LNCAP (cell line): ENCODE measurements at regions not wholly inside any gene's neighbourhood (a gene's known extent, or its start where the extent isn't known, plus 50 kb on each side); places are given as distances from the start of the nearest gene placed in this dataset.

Experiments
- TF ChIP-seq, protein P1 (sequence below): fragments of 450-650 bp; IDR thresholded peaks from 2 replicates; pipeline ENCODE4 v1.5.1; 2017; ENCODE audit warnings: mild to moderate bottlenecking

DNA sequence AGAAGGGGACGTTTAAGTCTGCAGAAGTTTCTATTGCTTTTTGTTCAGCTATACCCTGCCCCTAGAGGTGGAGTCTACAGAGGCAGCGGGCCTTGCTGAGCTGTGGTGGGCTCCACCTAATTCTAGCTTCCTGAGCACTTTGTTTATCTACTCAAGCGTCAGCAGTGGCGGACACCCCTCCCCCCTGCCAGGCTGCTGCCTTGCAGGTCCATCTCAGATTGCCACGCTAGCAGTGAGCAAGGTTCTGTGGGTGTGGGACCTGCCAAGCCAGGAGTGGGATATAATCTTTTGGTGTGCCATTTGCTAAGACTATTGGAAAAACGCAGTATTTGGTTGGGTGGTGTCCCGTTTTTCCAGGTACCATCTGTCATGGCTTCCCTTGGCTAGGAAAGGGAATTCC, 147.3 kb upstream of the PRPS1L1 start:
- TF ChIP-seq, protein P1, sequence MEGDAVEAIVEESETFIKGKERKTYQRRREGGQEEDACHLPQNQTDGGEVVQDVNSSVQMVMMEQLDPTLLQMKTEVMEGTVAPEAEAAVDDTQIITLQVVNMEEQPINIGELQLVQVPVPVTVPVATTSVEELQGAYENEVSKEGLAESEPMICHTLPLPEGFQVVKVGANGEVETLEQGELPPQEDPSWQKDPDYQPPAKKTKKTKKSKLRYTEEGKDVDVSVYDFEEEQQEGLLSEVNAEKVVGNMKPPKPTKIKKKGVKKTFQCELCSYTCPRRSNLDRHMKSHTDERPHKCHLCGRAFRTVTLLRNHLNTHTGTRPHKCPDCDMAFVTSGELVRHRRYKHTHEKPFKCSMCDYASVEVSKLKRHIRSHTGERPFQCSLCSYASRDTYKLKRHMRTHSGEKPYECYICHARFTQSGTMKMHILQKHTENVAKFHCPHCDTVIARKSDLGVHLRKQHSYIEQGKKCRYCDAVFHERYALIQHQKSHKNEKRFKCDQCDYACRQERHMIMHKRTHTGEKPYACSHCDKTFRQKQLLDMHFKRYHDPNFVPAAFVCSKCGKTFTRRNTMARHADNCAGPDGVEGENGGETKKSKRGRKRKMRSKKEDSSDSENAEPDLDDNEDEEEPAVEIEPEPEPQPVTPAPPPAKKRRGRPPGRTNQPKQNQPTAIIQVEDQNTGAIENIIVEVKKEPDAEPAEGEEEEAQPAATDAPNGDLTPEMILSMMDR = no peak

DNA sequence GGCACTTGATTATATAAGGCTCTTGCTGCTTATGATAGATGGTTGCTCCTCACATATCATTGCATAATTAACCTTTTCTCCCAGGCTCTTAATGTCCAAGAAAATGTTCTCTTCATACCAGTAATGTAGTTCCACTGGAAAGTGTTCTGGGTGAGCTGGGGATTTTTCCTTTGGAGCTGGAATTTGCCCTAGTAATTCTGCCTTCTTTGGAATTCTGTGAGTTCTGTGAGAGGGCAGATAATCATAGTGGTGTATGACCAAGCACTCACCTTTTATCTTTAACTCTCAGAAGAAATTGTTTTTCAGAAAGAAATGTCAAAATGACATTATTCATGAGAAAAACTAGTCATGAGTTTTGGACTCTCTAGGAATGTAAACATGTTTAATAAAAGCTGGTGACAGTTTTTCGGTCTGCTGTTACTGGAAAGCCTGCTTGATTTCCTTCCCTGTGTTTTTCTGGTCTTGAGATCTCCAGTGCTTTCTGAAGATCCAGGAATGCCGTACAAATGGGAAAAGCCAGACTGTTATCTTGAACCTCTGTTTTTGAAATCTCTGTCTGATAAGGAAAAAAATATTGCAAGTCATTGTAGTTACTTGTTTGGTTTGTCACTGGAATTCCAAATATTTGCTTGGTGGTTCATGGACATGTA, 148.3 kb upstream of the PRPS1L1 start:
- TF ChIP-seq, protein P1 = no peak

DNA sequence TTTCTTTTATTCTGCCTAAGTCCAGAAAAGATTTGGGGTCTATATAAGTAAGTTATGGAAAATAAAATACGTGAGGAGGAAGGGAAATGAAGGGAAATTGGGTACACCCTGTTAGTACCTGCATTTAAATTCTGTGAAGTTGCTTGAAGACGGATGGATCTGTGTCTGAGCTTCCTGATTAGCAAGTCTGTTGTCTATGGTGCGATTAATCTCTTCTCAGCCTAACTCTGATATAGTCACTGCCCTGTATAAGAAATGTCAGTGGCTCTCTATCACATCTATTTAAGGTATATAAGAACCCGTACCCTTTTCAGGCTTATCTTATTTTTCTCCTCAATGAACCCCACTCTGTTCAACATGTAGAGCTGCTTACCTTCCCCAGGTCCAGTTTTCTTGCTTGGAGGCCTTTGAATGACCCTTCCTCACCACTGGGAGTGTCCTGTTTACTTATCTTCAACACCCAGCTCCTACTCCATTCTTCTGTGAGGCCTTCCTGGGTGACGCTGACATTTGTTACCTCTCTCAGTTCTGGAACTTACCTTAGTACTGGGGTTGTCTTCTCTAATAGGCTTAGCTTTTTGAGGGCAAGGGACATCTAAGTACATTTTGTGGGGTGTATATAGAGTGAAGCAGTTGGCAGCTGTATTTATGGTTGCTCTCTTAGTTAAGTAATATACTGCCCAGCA, 149.6 kb upstream of the PRPS1L1 start:
- TF ChIP-seq, protein P1 = no peak

DNA sequence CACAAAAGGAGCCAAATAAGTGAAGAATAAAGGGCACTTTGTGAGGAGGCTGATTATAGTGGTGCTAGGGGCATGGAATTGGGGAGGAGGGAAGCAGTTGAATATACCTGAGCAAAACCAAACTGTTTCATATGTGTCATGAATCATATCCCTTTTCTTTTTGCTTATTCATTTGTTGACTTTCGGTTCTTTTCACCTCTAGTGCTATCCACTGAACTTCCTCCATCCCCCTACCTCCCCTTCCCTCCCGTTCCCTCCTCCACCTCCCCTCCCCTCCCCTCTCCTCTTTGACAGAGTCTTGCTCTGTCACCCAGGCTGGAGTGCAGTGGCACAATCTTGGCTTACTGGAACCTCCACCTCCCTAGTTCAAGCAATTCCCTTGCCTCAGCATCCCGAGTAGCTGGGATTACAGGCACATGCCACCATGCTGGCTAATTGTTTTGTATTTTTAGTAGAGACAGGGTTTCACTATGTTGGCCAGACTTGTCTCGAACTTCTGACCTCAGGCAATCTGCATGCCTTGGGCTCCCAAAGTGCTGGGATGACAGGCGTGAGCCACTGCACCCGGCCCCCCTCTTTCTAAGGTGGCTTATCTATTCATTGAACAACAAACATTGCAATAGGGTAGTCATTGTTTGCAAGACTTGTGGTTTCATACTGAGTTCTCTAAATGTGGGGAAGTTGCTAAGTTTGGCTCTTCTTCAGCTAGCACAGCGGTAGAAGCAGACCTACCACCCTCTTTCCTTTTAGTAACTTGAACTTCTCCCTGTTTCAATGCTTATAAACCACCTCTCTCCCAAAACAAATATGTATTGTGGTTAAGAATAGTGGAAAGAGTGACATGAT, 150.4 kb upstream of the PRPS1L1 start:
- TF ChIP-seq, protein P1 = no peak

DNA sequence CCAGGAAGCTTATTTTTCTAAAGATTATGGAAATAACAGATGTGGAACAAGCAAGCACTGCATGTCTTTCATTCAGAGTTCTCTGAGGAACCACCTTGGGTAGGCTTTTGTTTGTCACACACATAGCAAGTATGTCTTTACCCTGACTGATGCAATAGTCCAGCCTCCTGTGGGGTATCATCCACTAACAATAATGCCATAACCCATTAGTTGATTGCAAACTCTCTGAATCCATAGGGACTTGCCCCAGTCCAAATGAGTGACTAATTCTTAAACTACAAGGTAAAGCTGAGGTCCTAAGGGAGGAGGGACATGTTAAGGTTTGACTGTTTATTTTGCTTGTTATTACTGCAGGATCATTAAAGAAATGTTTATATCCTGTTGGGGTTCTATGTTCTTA, 151.4 kb upstream of the PRPS1L1 start:
- TF ChIP-seq, protein P1 = no peak

DNA sequence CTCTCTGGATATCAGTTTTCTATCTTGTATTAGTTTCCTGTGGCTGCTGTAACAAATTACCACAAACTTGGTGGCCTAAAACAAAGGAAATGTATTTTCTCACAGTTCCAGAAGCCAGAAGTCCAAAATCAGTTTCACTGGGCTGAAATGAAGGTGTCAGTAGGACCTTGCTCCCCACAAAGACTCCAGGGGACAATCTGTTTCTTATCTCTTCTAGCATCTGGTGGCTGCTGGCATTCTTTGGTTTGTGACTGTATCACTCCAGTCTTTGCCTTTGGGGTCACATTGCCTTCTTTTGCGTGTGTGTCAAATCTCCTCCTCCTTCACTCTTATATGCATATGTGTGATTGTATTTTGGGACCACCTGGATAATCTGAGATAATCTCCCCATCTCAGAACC, 153.0 kb upstream of the PRPS1L1 start:
- TF ChIP-seq, protein P1 = no peak

DNA sequence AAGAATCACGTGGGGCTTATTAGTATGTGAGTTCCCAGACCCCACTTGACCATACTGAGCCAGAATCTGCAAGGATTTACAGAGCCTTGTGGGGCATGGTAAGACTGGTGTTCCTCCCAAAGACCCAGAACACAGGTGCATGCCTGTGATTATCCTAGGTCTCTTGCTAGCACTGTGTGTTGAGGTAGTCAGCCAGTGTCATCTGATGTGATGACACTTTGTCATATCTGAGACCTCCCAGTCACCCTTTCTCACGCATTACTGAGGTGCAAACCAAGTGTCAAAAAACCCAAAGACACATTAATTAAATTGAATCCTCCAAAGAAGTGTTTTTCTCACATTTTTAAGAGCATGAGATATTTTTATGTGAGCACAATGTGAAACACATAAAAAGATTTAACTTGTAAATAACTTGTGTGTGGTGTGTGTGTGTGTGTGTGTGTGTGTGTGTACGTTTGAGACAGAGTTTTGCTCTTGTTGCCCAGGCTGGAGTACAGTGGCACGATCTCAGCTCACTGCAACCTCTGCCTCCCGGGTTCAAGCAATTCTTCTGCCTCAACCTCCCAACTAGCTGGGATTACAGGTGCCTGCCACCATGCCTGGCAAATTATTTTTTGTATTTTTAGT, 162.0 kb upstream of the PRPS1L1 start:
- TF ChIP-seq, protein P1 = no peak
